ENCODE measurements at regions not wholly inside any gene's neighbourhood (a gene's known extent, or its start where the extent isn't known, plus 50 kb on each side); places are given as distances from the start of the nearest gene placed in this dataset.

DNA sequence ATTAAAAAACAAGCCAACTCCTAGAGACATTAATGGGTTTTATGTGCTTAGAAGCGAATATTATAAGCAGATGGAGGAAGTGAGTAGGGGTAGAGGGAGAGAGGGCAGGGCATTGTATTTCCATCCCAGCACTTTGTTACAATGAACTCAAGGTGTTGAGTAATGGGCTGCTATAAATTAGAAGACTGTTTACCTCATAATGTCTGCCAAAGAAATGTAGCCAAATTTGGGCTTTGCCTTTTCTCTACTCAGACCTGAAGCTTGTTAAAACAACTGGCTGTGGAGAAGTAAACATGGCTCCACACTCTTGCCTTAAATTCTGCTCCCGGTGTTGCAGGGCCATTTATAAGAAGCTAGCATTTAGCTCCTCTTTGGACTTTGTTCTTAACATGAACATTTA, 134.7 kb downstream of the PMP22 start:
- Histone ChIP-seq H3K27ac (no peak overlapping the region), H3K79me2 (ENCODE audit: low read depth) (no peaks in the 10 kb centered on the region), H2AFZ (replicated peaks) (peak overlapping the region; percentile 50), H4K20me1 (ENCODE audit: low read depth) (no peaks in the 10 kb centered on the region), H3K27me3 (no peaks in the 10 kb centered on the region), H3K4me1 (no peaks in the 10 kb centered on the region), H3F3A (ENCODE audit: low read depth) (no peaks in the 10 kb centered on the region), H3K9me3 (ENCODE audit: low read depth) (no peaks in the 10 kb centered on the region), H3K9ac (no peak overlapping the region), H3K4me2 (no peak overlapping the region), H3K4me3 (no peak overlapping the region), H3K36me3 (no peaks in the 10 kb centered on the region)
- TF ChIP-seq, protein P1, sequence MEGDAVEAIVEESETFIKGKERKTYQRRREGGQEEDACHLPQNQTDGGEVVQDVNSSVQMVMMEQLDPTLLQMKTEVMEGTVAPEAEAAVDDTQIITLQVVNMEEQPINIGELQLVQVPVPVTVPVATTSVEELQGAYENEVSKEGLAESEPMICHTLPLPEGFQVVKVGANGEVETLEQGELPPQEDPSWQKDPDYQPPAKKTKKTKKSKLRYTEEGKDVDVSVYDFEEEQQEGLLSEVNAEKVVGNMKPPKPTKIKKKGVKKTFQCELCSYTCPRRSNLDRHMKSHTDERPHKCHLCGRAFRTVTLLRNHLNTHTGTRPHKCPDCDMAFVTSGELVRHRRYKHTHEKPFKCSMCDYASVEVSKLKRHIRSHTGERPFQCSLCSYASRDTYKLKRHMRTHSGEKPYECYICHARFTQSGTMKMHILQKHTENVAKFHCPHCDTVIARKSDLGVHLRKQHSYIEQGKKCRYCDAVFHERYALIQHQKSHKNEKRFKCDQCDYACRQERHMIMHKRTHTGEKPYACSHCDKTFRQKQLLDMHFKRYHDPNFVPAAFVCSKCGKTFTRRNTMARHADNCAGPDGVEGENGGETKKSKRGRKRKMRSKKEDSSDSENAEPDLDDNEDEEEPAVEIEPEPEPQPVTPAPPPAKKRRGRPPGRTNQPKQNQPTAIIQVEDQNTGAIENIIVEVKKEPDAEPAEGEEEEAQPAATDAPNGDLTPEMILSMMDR (IDR thresholded peaks at IDR 0.05), result no peak
- TF ChIP-seq EZH2phosphoT487 (IDR thresholded peaks at IDR 0.05) (no peak), EZH2 (IDR thresholded peaks at IDR 0.05) (no peak)
- H3K27me3 Mint-ChIP-seq (ENCODE audit: insufficient read depth, low read depth), result peaks cover 4% of the 10 kb centered on the region
- peaks cover 20% of the 10 kb centered on the region for H3K9me3 Mint-ChIP-seq
- H3K4me1 Mint-ChIP-seq, result no peaks in the 10 kb centered on the region
- no peak overlapping the region for H3K4me3 Mint-ChIP-seq
- H3K27ac Mint-ChIP-seq, result no peak overlapping the region
- H3K36me3 Mint-ChIP-seq, result no peaks in the 10 kb centered on the region
- no peak for DNase-seq (ENCODE audit: low spot score)

DNA sequence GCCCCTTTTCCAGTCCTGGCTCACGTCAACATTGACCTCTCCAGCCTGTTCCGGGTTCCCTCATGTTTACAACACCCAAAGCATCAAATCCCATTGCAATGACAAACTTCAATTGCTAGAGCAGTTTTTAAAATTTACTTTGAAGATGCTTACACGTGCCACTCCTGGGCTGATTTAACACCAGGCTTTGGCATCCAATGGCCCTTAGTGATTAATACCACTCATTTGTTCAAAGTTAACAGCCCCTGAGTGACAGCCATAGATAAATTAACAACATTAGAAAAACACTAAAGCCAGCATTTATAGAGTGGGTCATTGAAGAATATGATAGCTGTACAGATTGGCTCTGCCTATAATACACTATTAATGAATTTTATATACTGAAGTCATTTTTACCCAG, 135.1 kb downstream of the PMP22 start:
- Histone ChIP-seq H3K27me3 (no peaks in the 10 kb centered on the region), H3K4me2 (no peak overlapping the region), H3K27ac (no peak overlapping the region), H4K20me1 (ENCODE audit: low read depth) (no peaks in the 10 kb centered on the region), H3F3A (ENCODE audit: low read depth) (no peaks in the 10 kb centered on the region), H3K9me3 (ENCODE audit: low read depth) (no peaks in the 10 kb centered on the region), H3K4me1 (no peaks in the 10 kb centered on the region), H3K4me3 (no peak overlapping the region), H3K36me3 (no peaks in the 10 kb centered on the region), H3K79me2 (ENCODE audit: low read depth) (no peaks in the 10 kb centered on the region), H2AFZ (replicated peaks) (no peak overlapping the region), H3K9ac (no peak overlapping the region)
- Mint-ChIP-seq H3K27ac (no peak overlapping the region), H3K27me3 (ENCODE audit: insufficient read depth, low read depth) (peaks cover 4% of the 10 kb centered on the region), H3K4me3 (no peak overlapping the region), H3K9me3 (peaks cover 22% of the 10 kb centered on the region), H3K36me3 (no peaks in the 10 kb centered on the region), H3K4me1 (no peaks in the 10 kb centered on the region)
- DNase-seq (ENCODE audit: low spot score), result no peak
- TF ChIP-seq EZH2phosphoT487 (IDR thresholded peaks at IDR 0.05) (no peak), EZH2 (IDR thresholded peaks at IDR 0.05) (no peak)
- TF ChIP-seq, protein P1 (IDR thresholded peaks at IDR 0.05), result no peak

DNA sequence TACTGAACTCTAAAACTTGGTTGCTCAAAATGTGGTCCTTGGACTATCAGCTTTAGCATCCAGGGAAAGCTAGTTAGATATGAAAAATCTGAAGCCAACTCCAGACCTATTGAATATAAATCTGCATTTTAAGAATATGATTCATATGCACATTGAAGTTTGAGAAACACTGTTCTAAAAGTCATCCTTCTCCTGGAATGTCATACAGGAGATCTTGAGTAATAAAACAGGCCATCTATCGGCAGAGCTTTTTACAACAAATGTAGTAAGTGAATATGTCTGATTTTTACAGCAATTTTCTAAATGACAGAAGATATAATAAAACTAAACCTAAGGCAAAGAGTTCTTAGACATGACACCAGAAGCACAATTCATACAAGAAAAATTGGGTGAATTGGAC, 140.4 kb downstream of the PMP22 start:
- Mint-ChIP-seq H3K4me3 (no peak overlapping the region), H3K4me1 (peaks cover 27% of the 10 kb centered on the region), H3K36me3 (no peaks in the 10 kb centered on the region), H3K27me3 (ENCODE audit: insufficient read depth, low read depth) (peaks cover 9% of the 10 kb centered on the region), H3K27ac (no peak overlapping the region), H3K9me3 (peaks cover 6% of the 10 kb centered on the region)
- Histone ChIP-seq H2AFZ (replicated peaks) (no peak overlapping the region), H4K20me1 (ENCODE audit: low read depth) (no peaks in the 10 kb centered on the region), H3K4me3 (no peak overlapping the region), H3K27ac (no peak overlapping the region), H3K9ac (no peak overlapping the region), H3K27me3 (no peaks in the 10 kb centered on the region), H3K79me2 (ENCODE audit: low read depth) (no peaks in the 10 kb centered on the region), H3F3A (ENCODE audit: low read depth) (peaks cover 9% of the 10 kb centered on the region), H3K9me3 (ENCODE audit: low read depth) (no peaks in the 10 kb centered on the region), H3K4me2 (no peak overlapping the region), H3K36me3 (no peaks in the 10 kb centered on the region), H3K4me1 (peaks cover 17% of the 10 kb centered on the region)
- TF ChIP-seq, protein P1 (IDR thresholded peaks at IDR 0.05), result no peak
- TF ChIP-seq EZH2phosphoT487 (IDR thresholded peaks at IDR 0.05), result no peak
- TF ChIP-seq EZH2 (IDR thresholded peaks at IDR 0.05), result no peak
- no peak for DNase-seq (ENCODE audit: low spot score)

DNA sequence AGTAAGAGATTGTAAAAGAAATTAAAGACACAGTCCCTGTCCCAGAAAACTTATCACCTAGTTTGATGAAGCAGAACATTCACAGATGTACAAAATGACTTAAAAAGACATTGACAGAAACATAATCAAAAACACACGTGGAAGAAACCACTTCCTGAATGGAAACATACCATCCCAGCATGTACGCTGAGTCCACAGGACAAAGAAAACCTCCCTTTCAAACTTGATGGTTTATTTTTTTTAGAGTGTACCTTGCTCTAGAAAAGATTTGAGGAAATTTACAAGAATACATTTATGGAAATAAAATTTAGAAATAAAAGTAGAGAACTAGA, 140.9 kb downstream of the PMP22 start:
- DNase-seq (ENCODE audit: low spot score), result no peak
- Histone ChIP-seq H3K27me3 (no peaks in the 10 kb centered on the region), H3K4me3 (no peak overlapping the region), H3K9me3 (ENCODE audit: low read depth) (no peaks in the 10 kb centered on the region), H3K36me3 (no peaks in the 10 kb centered on the region), H3K79me2 (ENCODE audit: low read depth) (no peaks in the 10 kb centered on the region), H3K4me1 (peaks cover 22% of the 10 kb centered on the region), H3K4me2 (no peak overlapping the region), H2AFZ (replicated peaks) (no peak overlapping the region), H4K20me1 (ENCODE audit: low read depth) (no peaks in the 10 kb centered on the region), H3F3A (ENCODE audit: low read depth) (peaks cover 14% of the 10 kb centered on the region), H3K9ac (no peak overlapping the region), H3K27ac (no peak overlapping the region)
- Mint-ChIP-seq H3K9me3 (peaks cover 6% of the 10 kb centered on the region), H3K4me1 (peaks cover 31% of the 10 kb centered on the region), H3K27ac (no peak overlapping the region), H3K27me3 (ENCODE audit: insufficient read depth, low read depth) (peaks cover 9% of the 10 kb centered on the region), H3K36me3 (no peaks in the 10 kb centered on the region), H3K4me3 (no peak overlapping the region)
- TF ChIP-seq, protein P1 (IDR thresholded peaks at IDR 0.05), result no peak
- TF ChIP-seq EZH2 (IDR thresholded peaks at IDR 0.05), result no peak
- no peak for TF ChIP-seq EZH2phosphoT487 (IDR thresholded peaks at IDR 0.05)
